LNCaP clone FGC (cell line): ENCODE measurements at regions not wholly inside any gene's neighbourhood (a gene's known extent, or its start where the extent isn't known, plus 50 kb on each side); places are given as distances from the start of the nearest gene placed in this dataset.
"Not testable (repeated sequence)": the region's sequence is repeated elsewhere in the genome, so short reads cannot be mapped to it uniquely, and the experiment has no call there.

ENCODE experiments used
- DNase-seq: peaks from one replicate; pipeline ENCODE4 v3.0.0-alpha.2; 2011; ENCODE audit warnings: low read depth
- H3K4me3 ChIP-seq: 2 replicates; pipeline ENCODE4 v1.5.1; 2011; ENCODE audit warnings: mild to moderate bottlenecking, low read depth, low read length, control low read depth
- TF ChIP-seq, protein P1 (sequence below): IDR thresholded peaks from 2 replicates; pipeline ENCODE4 v1.5.1; 2012; ENCODE audit warnings: mild to moderate bottlenecking; ENCODE audit not compliant: control insufficient read depth, insufficient read depth; ENCODE audit errors: extremely low read depth

DNA sequence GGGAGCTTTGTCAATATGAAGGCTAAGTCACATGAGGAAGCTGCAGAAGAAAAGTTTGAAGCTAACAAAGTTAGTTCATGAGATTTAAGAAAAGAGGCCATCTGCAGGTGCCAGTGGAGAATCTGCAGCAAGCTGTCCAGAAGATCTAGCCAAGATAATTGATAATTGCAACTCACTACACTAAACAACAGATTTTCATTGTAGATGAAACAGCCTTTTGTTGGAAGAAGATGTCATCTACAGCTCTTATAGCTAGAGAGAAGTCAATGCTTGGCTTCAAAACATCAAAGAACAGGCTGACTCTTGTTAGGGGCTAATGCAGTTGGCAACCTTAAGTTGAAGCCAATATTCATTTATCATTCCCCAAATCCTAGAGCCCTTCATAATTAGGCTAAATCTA is 83.7 kb downstream of the RIN2 start:
- TF ChIP-seq, protein P1, sequence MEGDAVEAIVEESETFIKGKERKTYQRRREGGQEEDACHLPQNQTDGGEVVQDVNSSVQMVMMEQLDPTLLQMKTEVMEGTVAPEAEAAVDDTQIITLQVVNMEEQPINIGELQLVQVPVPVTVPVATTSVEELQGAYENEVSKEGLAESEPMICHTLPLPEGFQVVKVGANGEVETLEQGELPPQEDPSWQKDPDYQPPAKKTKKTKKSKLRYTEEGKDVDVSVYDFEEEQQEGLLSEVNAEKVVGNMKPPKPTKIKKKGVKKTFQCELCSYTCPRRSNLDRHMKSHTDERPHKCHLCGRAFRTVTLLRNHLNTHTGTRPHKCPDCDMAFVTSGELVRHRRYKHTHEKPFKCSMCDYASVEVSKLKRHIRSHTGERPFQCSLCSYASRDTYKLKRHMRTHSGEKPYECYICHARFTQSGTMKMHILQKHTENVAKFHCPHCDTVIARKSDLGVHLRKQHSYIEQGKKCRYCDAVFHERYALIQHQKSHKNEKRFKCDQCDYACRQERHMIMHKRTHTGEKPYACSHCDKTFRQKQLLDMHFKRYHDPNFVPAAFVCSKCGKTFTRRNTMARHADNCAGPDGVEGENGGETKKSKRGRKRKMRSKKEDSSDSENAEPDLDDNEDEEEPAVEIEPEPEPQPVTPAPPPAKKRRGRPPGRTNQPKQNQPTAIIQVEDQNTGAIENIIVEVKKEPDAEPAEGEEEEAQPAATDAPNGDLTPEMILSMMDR = no peak
- no peak overlapping the region for H3K4me3 ChIP-seq

DNA sequence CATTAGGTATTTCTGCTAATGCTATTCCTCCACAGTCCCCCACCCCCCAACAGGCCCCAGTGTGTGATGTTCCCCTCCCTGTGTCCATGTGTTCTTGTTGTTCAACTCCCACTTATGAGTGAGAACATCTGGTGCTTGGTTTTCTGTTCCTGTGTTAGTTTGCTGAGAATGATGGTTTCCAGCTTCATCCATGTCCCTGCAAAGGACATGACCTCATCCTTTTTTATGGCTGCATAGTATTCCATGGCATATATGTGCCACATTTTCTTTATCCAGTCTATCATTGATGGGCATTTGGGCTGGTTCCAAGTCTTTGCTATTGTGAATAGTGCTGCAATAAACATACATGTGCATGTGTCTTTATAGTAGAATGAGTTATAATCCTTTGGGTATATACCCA is 86.8 kb downstream of the RIN2 start:
- not testable (repeated sequence) for H3K4me3 ChIP-seq, DNase-seq

More for the DNA sequence above, 83.7 kb downstream of the RIN2 start:
- DNase-seq = no peak

DNA sequence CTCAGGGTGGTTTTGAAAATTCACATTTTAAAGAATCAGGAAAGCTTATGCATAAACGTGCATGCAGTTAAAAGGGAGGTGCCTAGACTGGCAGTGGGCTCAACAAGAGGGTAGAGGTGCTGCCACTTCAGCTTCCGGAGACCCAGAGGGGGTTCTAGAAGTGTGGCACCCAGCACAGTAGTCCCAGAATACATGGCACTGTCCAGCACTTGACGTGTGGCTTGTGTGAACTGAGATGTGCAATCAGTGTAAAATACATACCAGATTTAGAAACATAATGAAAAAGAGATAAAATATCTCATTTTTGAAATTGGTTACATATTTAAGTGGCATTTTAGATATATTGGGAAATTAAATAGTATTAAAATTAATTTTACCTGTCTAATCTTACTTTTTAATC is 89.3 kb downstream of the RIN2 start:
- TF ChIP-seq, protein P1 = no peak
- DNase-seq = no peak
- no peak overlapping the region for H3K4me3 ChIP-seq

DNA sequence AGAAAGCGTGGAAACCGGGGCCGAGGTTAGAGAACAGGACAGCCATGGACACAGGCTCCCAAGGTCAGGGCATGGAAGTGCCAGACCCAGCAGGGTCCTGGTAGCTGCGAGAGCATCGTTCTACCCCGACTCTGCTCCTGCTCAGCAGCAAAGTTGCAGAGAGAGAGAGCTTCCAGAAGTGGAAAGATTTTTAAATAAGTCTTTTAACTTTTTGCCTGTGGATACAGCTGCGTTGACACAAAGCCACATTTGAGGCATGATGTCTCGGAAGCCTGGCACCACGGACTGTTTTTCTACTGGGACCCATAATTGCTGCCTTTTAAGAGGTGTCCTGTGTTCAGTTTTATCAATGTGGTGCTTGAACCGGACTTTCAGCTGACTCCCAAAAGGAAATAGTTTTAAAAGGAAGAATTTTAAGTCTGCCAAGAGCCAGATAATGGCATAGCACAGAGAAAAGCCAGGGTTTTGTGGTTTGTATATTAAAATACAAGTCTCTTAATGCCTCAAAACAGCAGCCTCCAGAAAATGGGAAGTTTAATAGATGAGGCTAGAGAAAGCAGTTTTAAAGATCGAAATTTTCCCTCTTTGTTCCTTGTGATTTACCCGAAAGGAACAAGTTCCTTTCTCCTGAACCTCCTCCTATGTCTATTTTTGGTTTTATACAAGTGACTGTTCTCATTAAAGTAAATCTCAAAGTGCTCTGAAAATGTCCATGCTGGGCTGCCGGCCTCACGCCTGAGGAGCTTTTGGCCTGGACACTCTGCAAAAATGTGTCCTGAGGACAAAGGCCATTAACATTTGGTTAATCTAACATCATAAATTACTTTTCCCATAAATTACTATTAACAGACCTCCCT is 91.5 kb downstream of the RIN2 start:
- no peak overlapping the region for H3K4me3 ChIP-seq
- DNase-seq = no peak
- TF ChIP-seq, protein P1 = no peak

DNA sequence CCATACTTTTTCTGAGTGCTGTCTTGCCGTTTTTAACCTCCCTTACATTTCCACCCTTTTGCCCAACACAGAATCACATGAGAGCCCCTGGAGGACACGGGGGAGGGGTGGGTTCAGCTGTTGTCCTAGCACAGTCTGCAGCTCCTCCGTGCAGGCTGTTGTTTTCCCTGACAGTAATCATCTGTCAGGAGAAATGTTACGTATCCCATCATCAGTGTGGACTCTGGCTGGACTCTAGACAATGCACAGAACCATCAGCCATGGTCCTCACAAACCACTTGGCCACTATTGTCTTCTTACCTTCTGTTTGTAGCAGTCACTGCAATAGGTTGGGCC is 92.1 kb downstream of the RIN2 start:
- H3K4me3 ChIP-seq = no peak overlapping the region
- DNase-seq = no peak
- TF ChIP-seq, protein P1 = no peak

DNA sequence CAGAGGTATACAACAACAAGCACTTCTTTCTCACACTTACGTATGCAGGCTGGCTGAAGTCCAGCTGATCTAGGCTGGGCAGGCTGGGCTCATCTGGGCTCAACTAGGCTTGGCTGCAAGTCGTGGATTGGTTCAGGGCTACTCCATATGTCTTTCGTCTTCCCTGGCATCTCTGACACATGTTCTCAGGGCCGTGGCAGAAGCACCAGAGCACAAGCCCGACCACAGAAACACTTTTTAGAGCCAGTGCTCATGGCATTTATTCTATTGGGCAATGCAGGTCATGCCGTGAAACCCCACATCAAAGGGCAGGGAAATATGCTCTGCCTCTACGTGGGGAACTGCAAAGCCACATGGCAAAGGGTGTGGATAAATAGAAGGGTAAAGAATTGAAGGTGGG is 93.8 kb downstream of the RIN2 start:
- TF ChIP-seq, protein P1 = no peak
- DNase-seq = no peak
- H3K4me3 ChIP-seq = no peak overlapping the region

DNA sequence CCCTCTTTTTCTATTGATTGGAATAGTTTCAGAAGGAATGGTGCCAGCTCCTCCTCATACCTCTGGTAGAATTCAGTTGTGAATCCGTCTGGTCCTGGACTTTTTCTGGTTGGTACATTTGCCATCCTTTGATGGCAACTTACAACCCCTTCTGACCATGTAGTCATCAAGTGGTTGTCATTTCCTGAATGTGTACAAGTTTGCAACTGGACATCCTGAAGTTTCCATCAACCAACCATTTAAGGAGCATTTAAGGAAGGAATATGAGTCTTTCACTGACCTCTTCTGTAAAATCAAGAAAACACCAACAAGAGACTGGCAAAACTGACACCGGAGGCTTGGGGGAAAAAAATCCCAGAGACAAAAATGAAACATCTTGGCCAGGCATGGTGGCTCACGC is 97.4 kb downstream of the RIN2 start:
- DNase-seq = no peak
- TF ChIP-seq, protein P1 = no peak

More for the DNA sequence above, 97.4 kb downstream of the RIN2 start:
- H3K4me3 ChIP-seq = no peak overlapping the region
